Muscle layer of duodenum (tissue), 2 donors: ENCODE measurements at regions not wholly inside any gene's neighbourhood (a gene's known extent, or its start where the extent isn't known, plus 50 kb on each side); places are given as distances from the start of the nearest gene placed in this dataset.

Experiments used
- H3K27ac ChIP-seq: one replicate; pipeline ENCODE4 v1.7.0; 2013; ENCODE audit warnings: mild to moderate bottlenecking, low read length
- H3K27me3 ChIP-seq: one replicate; pipeline ENCODE4 v1.7.0; 2013; ENCODE audit warnings: low read depth, mild to moderate bottlenecking, control low read depth, low read length
- H3K36me3 ChIP-seq, 2 donors: one replicate each; pipeline ENCODE4 v1.7.0; 2013; ENCODE audit warnings: low read length in 2 of 2, control low read depth in 1 of 2, mild to moderate bottlenecking in 1 of 2; ENCODE audit not compliant: insufficient read depth in 2 of 2, control insufficient read depth in 1 of 2
- H3K4me1 ChIP-seq, 2 donors: one replicate each; pipeline ENCODE4 v1.7.0; 2013; ENCODE audit warnings: low read length in 2 of 2, mild to moderate bottlenecking in 2 of 2, control low read depth in 1 of 2, moderate library complexity in 1 of 2; ENCODE audit not compliant: insufficient read depth in 2 of 2, control insufficient read depth in 1 of 2
- H3K4me3 ChIP-seq, 2 donors: one replicate each; pipeline ENCODE4 v1.7.0; 2013; ENCODE audit warnings: low read length in 2 of 2, low read depth in 1 of 2, mild to moderate bottlenecking in 1 of 2
- H3K9me3 ChIP-seq, 2 donors: one replicate each; pipeline ENCODE4 v1.7.0; 2013; ENCODE audit warnings: low read length in 2 of 2, control low read depth in 1 of 2, mild to moderate bottlenecking in 1 of 2; ENCODE audit not compliant: control insufficient read depth in 1 of 2
- donor health status: healthy.

GRCh38 chr6:113289166-113289565, 568.0 kb upstream of the MARCKS start:
- H3K27me3 ChIP-seq = no peaks in the 10 kb centered on the region
- H3K27ac ChIP-seq = no peak overlapping the region
- no peaks in the 10 kb centered on the region for H3K36me3 ChIP-seq
- H3K4me3 ChIP-seq = no peak overlapping the region
- peaks cover 0 to 4% of the 10 kb centered on the region in 2 donors for H3K9me3 ChIP-seq
- peaks cover 0 to 12% of the 10 kb centered on the region in 2 donors for H3K4me1 ChIP-seq

- H3K9me3 ChIP-seq = peaks cover 0 to 4% of the 10 kb centered on the region in 2 donors
- no peak overlapping the region for H3K27ac ChIP-seq
- peaks cover 0 to 12% of the 10 kb centered on the region in 2 donors for H3K4me1 ChIP-seq
- H3K4me3 ChIP-seq = no peak overlapping the region
- H3K27me3 ChIP-seq = no peaks in the 10 kb centered on the region
- H3K36me3 ChIP-seq = no peaks in the 10 kb centered on the region
Measured at GRCh38 chr6:113290684-113291083, 566.5 kb upstream of the MARCKS start.

DNA sequence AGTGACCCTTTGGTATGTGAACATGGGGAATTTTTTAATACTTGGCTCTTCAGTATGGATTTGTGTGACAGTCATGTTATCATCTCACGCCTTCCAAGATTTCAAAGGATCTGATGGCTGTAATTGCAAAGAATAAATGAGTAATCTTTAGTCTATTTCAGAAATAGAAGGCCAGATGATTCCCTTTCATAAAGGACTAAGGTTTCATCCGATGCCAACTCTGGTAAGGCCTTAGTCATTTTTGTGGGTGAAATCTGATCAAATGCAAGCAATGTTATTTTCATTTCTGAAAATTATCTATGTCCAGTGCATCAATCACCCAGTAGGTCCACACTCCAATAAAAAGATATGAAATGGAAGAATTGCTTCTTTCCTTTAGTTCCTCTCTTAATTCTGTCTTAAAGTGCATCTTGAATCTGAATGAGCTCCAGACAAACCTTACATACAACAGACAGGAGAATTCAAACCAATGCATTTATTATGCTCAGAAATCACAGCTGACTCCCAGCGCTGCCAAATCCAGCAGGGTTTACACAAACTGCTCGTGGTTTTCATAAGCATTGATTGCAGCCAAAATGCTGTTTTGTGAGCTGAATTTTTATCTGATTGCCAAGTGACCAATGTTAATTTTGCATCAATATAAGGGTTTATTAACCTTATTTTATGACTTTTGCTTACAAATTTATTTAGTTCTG, 565.2 kb upstream of the MARCKS start:
- Histone ChIP-seq H3K4me1 (peaks cover 0 to 12% of the 10 kb centered on the region in 2 donors), H3K27ac (no peak overlapping the region), H3K36me3 (no peaks in the 10 kb centered on the region)

DNA sequence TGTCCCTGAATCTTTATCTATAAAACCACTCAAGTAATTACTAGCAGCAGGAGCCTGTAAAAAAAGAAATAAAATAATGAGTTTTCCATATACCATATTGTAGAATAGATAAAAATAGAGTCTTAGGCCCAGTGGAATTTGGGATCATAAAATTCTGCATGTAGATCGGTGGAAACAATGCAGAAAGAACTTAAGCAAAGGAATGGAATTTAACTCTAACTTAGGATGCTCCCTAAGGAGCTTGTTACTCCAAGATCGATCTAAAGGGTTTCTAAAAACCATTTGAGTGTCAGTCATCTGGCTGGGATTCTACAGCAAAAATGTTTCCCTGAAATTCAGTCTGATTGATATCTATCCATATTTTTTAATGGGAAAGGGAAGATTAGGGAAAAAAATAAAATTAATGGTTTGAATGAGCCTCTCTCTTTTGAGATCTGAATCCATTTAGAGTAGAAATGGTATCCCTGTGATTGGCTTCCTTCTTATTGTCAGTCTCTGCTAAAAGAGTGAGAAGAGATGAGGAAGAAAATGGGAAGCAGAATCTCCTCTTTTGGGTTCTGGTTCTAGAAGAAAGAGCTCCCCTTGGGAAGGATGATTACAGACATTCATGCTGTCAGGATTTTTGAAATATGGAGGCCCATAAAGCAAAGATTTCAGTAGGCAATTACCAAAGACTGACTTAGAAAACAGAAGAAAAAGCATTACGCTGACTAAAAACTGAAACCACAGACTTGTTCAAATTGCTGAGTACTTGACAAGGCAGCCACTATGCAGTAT, 564.3 kb upstream of the MARCKS start:
- Histone ChIP-seq H3K4me1 (peaks cover 0 to 12% of the 10 kb centered on the region in 2 donors), H3K27ac (no peak overlapping the region)

More for the DNA sequence above, 565.2 kb upstream of the MARCKS start:
- Histone ChIP-seq H3K27me3 (no peaks in the 10 kb centered on the region), H3K9me3 (no peaks in the 10 kb centered on the region), H3K4me3 (no peak overlapping the region)

GRCh38 chr6:113293423-113293740, 563.8 kb upstream of the MARCKS start:
- H3K36me3 ChIP-seq = no peaks in the 10 kb centered on the region
- no peaks in the 10 kb centered on the region for H3K9me3 ChIP-seq
- H3K4me1 ChIP-seq = peaks cover 0 to 12% of the 10 kb centered on the region in 2 donors
- H3K27me3 ChIP-seq = no peaks in the 10 kb centered on the region
- H3K27ac ChIP-seq = no peak overlapping the region
- no peak overlapping the region for H3K4me3 ChIP-seq

More for the DNA sequence above, 564.3 kb upstream of the MARCKS start:
- Histone ChIP-seq H3K27me3 (no peaks in the 10 kb centered on the region), H3K36me3 (no peaks in the 10 kb centered on the region), H3K9me3 (no peaks in the 10 kb centered on the region), H3K4me3 (no peak overlapping the region)

- Histone ChIP-seq H3K36me3 (no peaks in the 10 kb centered on the region), H3K27me3 (no peaks in the 10 kb centered on the region), H3K4me1 (no peaks in the 10 kb centered on the region), H3K4me3 (no peak overlapping the region), H3K9me3 (no peaks in the 10 kb centered on the region), H3K27ac (no peak overlapping the region)
Measured at GRCh38 chr6:113299531-113299930, 557.6 kb upstream of the MARCKS start.

DNA sequence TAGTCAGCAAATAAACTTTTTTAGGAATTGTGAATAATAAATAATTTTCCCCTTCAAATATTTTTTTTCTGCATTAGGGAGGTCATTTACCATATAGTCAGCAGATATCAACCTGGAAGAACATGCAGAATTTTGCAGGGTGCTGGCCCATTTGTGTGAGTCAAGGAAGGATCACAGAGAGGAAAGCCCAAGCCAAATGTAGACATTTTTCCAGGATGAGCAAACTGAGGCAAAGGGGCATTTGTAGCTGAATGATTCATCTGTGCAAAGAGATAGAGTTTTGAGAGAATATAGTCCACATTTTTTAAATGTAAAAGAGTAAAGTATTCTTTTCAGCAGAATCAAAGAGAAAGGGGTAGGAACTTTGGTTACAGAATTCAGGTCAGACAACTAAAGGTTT, 555.5 kb upstream of the MARCKS start:
- Histone ChIP-seq H3K4me1 (no peaks in the 10 kb centered on the region), H3K4me3 (no peak overlapping the region), H3K27ac (no peak overlapping the region), H3K36me3 (no peaks in the 10 kb centered on the region), H3K9me3 (no peaks in the 10 kb centered on the region), H3K27me3 (no peaks in the 10 kb centered on the region)

DNA sequence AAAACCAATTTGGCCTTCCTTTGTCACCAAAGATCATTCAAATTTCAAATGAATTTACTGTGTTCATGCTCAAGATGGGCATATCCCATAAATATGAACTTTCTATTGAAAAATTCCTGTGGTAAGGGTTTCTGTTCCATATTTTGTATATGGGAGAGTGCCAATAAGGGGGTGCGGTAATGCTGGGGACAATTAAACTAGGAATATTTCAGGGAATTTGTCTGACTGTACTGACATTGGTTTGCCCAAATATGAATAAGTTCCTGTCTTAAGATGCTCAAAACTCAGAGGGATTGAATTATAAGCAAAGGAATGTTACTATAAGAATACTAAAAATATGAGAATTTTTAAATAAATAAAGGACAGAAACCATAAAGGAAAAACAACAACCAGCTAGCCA, 553.0 kb upstream of the MARCKS start:
- Histone ChIP-seq H3K27me3 (no peaks in the 10 kb centered on the region), H3K4me3 (no peak overlapping the region), H3K4me1 (no peaks in the 10 kb centered on the region), H3K36me3 (no peaks in the 10 kb centered on the region), H3K9me3 (no peaks in the 10 kb centered on the region), H3K27ac (no peak overlapping the region)

- H3K4me3 ChIP-seq = no peak overlapping the region
- H3K27me3 ChIP-seq = no peaks in the 10 kb centered on the region
- H3K4me1 ChIP-seq = no peaks in the 10 kb centered on the region
- no peak overlapping the region for H3K27ac ChIP-seq
- no peaks in the 10 kb centered on the region for H3K9me3 ChIP-seq
- no peaks in the 10 kb centered on the region for H3K36me3 ChIP-seq
Measured at GRCh38 chr6:113306552-113307145, 550.5 kb upstream of the MARCKS start.

GRCh38 chr6:113308266-113308665, 548.9 kb upstream of the MARCKS start:
- no peak overlapping the region for H3K4me3 ChIP-seq

DNA sequence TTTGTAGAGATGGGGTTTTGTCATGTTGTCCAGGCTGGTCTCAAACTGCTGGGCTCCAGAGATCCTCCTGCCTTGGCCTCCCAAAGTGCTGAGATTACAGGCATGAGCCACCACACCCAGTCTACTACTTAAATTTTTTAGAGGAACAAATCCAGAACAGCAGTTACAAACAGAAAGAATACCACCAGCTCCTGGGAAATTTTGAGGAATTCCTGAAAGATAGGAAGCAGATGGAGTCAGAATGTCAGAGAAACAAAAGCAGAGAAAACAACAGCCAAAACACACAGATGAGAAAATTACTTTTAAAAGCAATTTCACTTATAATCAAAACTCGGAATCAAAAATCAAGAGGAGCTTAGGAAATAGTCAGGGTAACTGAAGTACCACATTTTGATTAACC, 543.3 kb upstream of the MARCKS start:
- Histone ChIP-seq H3K4me3 (no peak overlapping the region), H3K27me3 (no peaks in the 10 kb centered on the region), H3K27ac (no peak overlapping the region), H3K4me1 (no peaks in the 10 kb centered on the region), H3K36me3 (no peaks in the 10 kb centered on the region), H3K9me3 (no peaks in the 10 kb centered on the region)

More at GRCh38 chr6:113308266-113308665, 548.9 kb upstream of the MARCKS start:
- Histone ChIP-seq H3K9me3 (no peaks in the 10 kb centered on the region), H3K36me3 (no peaks in the 10 kb centered on the region), H3K27me3 (no peaks in the 10 kb centered on the region), H3K4me1 (no peaks in the 10 kb centered on the region), H3K27ac (no peak overlapping the region)
